ENCODE measurements at regions not wholly inside any gene's neighbourhood (a gene's known extent, or its start where the extent isn't known, plus 50 kb on each side); places are given as distances from the start of the nearest gene placed in this dataset.
"Not testable (repeated sequence)": the region's sequence is repeated elsewhere in the genome, so short reads cannot be mapped to it uniquely, and the experiment has no call there.

DNA sequence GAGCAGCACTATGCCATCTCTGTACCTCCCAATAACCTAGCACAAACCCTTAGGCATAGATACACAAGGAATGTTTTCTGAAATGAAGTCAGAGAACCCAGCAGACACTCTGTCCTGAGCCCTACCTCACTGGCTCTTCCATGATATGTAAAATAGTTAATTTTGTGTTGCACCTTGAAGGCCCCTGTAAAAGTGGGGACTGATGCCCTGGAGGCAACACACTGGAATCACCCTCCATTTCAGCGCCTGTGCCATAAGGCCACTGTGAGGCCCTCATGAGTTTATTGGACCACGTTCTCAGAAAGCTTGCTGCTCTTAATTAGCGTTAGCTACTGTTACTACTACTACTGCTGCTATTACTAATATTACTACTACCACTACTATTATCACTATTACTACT is 670.1 kb upstream of the SOX11 start:
- H3K4me3 ChIP-seq: no peak overlapping the region
- no peaks in the 10 kb centered on the region for H3K36me3 ChIP-seq
- peaks cover 0 to 11% (median 4%) of the 10 kb centered on the region in 4 donors for H3K9me3 ChIP-seq
- no peaks in the 10 kb centered on the region for H3K4me1 ChIP-seq
- DNase-seq (ENCODE audit: extremely low spot score): no peak
- H3K27me3 ChIP-seq: no peaks in the 10 kb centered on the region
- TF ChIP-seq, protein P1, sequence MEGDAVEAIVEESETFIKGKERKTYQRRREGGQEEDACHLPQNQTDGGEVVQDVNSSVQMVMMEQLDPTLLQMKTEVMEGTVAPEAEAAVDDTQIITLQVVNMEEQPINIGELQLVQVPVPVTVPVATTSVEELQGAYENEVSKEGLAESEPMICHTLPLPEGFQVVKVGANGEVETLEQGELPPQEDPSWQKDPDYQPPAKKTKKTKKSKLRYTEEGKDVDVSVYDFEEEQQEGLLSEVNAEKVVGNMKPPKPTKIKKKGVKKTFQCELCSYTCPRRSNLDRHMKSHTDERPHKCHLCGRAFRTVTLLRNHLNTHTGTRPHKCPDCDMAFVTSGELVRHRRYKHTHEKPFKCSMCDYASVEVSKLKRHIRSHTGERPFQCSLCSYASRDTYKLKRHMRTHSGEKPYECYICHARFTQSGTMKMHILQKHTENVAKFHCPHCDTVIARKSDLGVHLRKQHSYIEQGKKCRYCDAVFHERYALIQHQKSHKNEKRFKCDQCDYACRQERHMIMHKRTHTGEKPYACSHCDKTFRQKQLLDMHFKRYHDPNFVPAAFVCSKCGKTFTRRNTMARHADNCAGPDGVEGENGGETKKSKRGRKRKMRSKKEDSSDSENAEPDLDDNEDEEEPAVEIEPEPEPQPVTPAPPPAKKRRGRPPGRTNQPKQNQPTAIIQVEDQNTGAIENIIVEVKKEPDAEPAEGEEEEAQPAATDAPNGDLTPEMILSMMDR (IDR thresholded peaks at IDR 0.05): no peak
- TF ChIP-seq EP300 (IDR thresholded peaks at IDR 0.05) (no peak), POLR2AphosphoS5 (IDR thresholded peaks at IDR 0.05) (no peak), POLR2A (IDR thresholded peaks at IDR 0.05; ENCODE audit: low read depth) (no peak)
- H3K27ac ChIP-seq (replicated peaks in 1 of 4): no peak overlapping the region
- intact Hi-C loops (cut with DNase I): no loop called here
- WGBS: 94% methylated on average over 3 of the region's 3 CpGs

DNA sequence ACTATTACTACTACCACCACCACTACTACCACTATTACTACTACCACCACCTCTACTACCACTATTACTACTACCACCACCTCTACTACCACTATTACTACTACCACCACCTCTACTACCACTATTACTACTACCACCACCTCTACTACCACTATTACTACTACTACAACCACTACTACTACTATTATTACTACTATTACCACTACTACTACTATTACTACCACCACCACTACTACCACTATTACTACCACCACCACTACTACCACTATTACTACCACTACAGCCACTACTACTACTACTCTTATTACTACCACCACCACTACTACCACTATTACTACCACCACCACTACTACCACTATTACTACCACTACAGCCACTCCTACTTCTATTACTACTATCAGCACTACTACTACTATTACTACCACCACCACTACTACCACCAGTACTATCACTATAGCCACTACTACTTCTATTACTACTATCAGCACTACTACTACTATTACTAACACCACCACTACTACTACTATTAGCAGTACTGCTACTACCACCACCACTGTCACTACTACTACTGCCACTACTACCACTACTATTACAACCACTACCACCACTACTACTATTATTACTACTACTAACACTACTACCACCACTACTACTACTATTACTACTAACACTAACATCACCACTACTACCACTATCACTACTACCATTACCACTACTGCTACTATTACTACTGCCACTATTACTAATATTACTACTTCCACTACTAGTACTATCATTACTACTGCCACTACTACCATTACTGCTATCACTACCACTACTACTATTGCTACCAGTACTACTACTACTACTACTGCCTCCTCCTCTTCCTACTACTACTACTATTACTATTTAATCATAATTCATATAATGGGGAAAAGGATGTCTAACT is 669.2 kb upstream of the SOX11 start:
- H3K27me3 ChIP-seq; intact Hi-C loops (cut with DNase I); DNase-seq (ENCODE audit: extremely low spot score); H3K36me3 ChIP-seq; H3K4me3 ChIP-seq; H3K4me1 ChIP-seq; H3K27ac ChIP-seq (replicated peaks in 1 of 4): not testable (repeated sequence)
- peaks cover 0 to 11% (median 4%) of the 10 kb centered on the region in 4 donors for H3K9me3 ChIP-seq

DNA sequence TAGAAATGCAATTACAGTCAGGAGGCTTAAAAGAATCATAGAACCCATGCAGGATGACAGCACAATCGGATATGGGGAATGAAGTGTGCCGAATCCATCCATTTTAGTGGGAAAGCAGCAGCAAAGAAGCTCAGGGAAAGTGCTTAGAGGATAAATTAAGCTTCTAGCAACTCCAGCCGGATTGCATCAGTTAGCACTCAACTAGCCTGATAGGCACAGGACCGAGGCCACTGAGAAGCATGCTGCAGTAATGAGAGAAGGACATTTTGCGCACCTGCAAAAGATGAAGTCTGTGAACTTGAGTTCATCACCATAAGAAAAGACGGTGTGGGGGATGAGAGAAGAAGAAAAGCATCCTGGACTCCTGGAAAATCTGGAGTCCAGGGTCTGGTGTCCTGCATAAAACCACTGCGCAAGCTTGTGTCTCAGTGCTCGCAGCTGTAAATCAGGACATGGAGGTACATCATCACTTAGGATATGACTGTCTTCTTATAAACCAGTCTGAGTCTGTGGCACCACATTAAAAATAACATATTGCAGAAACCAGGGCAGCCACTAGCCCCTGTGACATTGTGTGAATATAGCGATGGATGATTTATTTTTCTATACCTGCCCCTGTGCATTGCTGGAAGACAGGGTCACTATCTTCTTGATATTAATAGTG is 665.5 kb upstream of the SOX11 start:
- TF ChIP-seq POLR2AphosphoS5 (IDR thresholded peaks at IDR 0.05): no peak
- TF ChIP-seq EP300 (IDR thresholded peaks at IDR 0.05): no peak
- TF ChIP-seq, protein P1 (IDR thresholded peaks at IDR 0.05): no peak
- no peak for TF ChIP-seq POLR2A (IDR thresholded peaks at IDR 0.05; ENCODE audit: low read depth)
- intact Hi-C loops (cut with DNase I): no loop called here
- Histone ChIP-seq H3K4me1 (no peaks in the 10 kb centered on the region), H3K27me3 (no peaks in the 10 kb centered on the region), H3K4me3 (no peak overlapping the region), H3K36me3 (no peaks in the 10 kb centered on the region), H3K27ac (replicated peaks in 1 of 4) (no peak overlapping the region), H3K9me3 (peaks cover 0 to 11% (median 2%) of the 10 kb centered on the region in 4 donors)
- DNase-seq (ENCODE audit: extremely low spot score): no peak
- 67% methylated on average over 9 of the region's 9 CpGs for WGBS

DNA sequence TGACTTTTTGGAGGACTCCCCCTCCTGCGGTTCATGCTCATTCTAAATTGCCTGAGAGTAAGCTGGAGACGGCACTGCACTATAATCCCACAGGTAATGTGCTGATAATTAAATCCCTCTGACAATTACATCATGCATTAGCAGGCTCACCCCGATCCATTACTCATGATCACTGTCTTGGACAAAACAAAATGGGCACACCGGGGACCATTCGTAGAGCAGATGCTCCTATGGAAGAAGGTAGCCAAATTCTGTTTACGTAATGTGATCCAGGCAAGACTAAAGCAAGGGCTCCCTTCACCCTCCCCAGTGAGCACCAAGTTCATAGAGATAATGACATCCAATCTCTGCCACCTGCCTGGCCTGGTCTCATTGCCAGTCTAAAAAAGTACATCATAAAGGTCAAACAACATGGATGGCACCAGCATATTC is 657.1 kb upstream of the SOX11 start:
- Histone ChIP-seq H3K27ac (replicated peaks in 1 of 4) (no peak overlapping the region), H3K36me3 (no peaks in the 10 kb centered on the region), H3K4me1 (no peaks in the 10 kb centered on the region), H3K27me3 (no peaks in the 10 kb centered on the region), H3K9me3 (no peaks in the 10 kb centered on the region), H3K4me3 (no peak overlapping the region)
- 86% methylated on average over 6 of the region's 6 CpGs for WGBS
- TF ChIP-seq POLR2AphosphoS5 (IDR thresholded peaks at IDR 0.05) (no peak), EP300 (IDR thresholded peaks at IDR 0.05) (no peak), POLR2A (IDR thresholded peaks at IDR 0.05; ENCODE audit: low read depth) (no peak)
- TF ChIP-seq, protein P1 (IDR thresholded peaks at IDR 0.05): no peak
- intact Hi-C loops (cut with DNase I): no loop called here
- no peak for DNase-seq (ENCODE audit: extremely low spot score)

DNA sequence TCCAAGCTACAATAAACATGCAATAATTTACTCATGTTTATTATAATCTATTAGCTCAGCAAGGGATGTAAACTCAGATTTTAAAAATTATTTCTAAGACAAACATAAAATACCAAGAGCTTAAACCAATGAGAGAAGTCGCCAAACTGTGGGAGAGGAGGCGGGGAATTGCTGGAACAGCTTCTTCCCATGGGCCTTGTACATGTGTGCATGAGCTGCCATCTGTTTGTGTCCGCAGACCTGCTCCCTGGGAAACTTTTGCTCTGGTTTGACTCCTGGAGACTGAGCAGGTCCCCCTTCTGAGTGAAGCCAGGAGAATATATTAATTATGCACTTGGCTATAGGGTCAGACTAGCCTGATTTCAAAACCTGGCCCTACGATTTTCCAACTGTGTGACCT is 655.9 kb upstream of the SOX11 start:
- TF ChIP-seq EP300 (IDR thresholded peaks at IDR 0.05): no peak
- TF ChIP-seq, protein P1 (IDR thresholded peaks at IDR 0.05): no peak
- TF ChIP-seq POLR2AphosphoS5 (IDR thresholded peaks at IDR 0.05): no peak
- no peak for TF ChIP-seq POLR2A (IDR thresholded peaks at IDR 0.05; ENCODE audit: low read depth)
- Histone ChIP-seq H3K27ac (replicated peaks in 1 of 4) (no peak overlapping the region), H3K4me1 (no peaks in the 10 kb centered on the region), H3K4me3 (no peak overlapping the region), H3K36me3 (no peaks in the 10 kb centered on the region), H3K27me3 (no peaks in the 10 kb centered on the region), H3K9me3 (no peaks in the 10 kb centered on the region)
- no peak for DNase-seq (ENCODE audit: extremely low spot score)
- WGBS: 71% methylated on average over 4 of the region's 4 CpGs
- intact Hi-C loops (cut with DNase I): no loop called here
